ENCODE measurements at regions not wholly inside any gene's neighbourhood (a gene's known extent, or its start where the extent isn't known, plus 50 kb on each side); places are given as distances from the start of the nearest gene placed in this dataset.

DNA sequence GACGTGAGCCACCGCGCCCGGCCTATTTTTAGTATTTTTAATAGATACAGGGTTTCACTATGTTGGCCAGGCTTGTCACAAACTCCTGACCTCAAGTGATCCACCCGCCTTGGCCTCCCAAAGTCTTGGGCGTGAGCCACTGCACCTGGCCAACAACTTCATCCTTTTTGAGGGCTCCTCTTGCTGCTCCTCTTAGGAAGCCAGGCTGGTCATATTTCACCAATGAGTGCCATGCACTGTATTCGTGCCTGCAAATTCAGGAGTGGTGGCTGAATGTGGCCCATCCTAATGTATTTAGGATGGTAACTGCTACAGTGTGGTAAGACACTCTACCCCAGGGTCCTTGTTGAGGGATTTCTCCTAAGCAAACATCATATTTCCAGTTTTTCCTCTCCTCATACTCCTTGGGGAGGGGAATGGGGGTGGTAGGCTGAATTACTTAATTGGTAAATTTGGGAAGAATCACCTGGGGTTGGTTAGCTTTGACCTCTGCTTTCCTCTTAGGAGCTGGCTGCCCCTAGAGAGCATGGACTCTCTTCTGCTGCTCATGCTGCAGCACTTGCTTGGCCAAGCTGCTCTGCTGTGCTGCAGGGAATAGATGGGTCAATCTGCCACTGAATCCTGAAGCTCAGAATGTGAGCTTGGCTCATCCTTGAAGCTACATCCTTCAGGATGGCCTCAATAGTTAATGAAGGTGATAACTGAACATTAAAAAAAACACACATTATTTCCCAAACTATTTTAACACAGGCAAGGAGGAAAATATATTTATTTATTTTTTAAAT, 167.4 kb downstream of the HS3ST1 start:
- H4K5ac ChIP-seq (ENCODE audit: insufficient read length, low read depth, low read length): no peak overlapping the region
- H2BK12ac ChIP-seq (ENCODE audit: low read depth, low read length): no peak overlapping the region
- H3K36me3 ChIP-seq (ENCODE audit: control insufficient read depth in 2 of 4, insufficient read depth in 4 of 4, low read length in 3 of 4): no peaks in the 10 kb centered on the region
- H2BK5ac ChIP-seq (ENCODE audit: low read depth, low read length): no peak overlapping the region
- H2AFZ ChIP-seq (ENCODE audit: low read length): no peak overlapping the region
- no peaks in the 10 kb centered on the region for H3K9me3 ChIP-seq (ENCODE audit: insufficient read depth in 2 of 2, low read depth in 1 of 2, low read length in 1 of 2)
- H3K14ac ChIP-seq (ENCODE audit: insufficient read length): no peak overlapping the region
- no peak overlapping the region for H4K8ac ChIP-seq (ENCODE audit: extremely low read depth, insufficient read depth, low read length)
- H3K9ac ChIP-seq (replicated peaks in 1 of 4; ENCODE audit: extremely low read depth in 1 of 4, low read depth in 3 of 4, low read length in 3 of 4): no peak overlapping the region
- H3K4me1 ChIP-seq (replicated peaks in 1 of 4; ENCODE audit: control insufficient read depth in 3 of 4, insufficient read depth in 4 of 4, low read length in 3 of 4): peaks cover 0 to 5% (median 0%) of the 10 kb centered on the region in 4 experiments; a peak in 1 of 7 replicates
- no peaks in the 10 kb centered on the region; the same call in 1 of the 2 replicates for H3K23me2 ChIP-seq (ENCODE audit: low read depth, low read length)
- H3K56ac ChIP-seq (replicated peaks; ENCODE audit: insufficient read length, low read depth, low read length): no peak overlapping the region
- no peaks in the 10 kb centered on the region for H3K79me2 ChIP-seq (ENCODE audit: control insufficient read depth in 1 of 2, insufficient read depth in 2 of 2, low read length in 2 of 2)
- ChIA-PET CTCF (ENCODE audit: partially characterized antibody) (no interaction called here), POLR2A (ENCODE audit: partially characterized antibody) (no interaction called here)
- H2BK120ac ChIP-seq (replicated peaks; ENCODE audit: low read depth, low read length): no peak overlapping the region
- no peak overlapping the region for H3K23ac ChIP-seq (ENCODE audit: insufficient read length)
- H3K79me1 ChIP-seq (ENCODE audit: low read depth, low read length): no peaks in the 10 kb centered on the region
- H3K4me2 ChIP-seq (ENCODE audit: insufficient read depth in 1 of 2, low read depth in 2 of 2, low read length in 2 of 2): no peak overlapping the region
- H2BK15ac ChIP-seq (ENCODE audit: low read length): no peak overlapping the region
- 98% methylated on average over 7 of the region's 7 CpGs; no CpG with 5 or more reads in 1 of the 2 experiments for WGBS, 2 experiments (ENCODE audit: extremely low coverage in 1 of 2, insufficient coverage in 1 of 2, insufficient read length in 1 of 2, insufficient replicate concordance in 2 of 2, low coverage in 1 of 2, low lambda C conversion rate in 2 of 2, missing lambda C conversion rate in 1 of 2)
- H4K20me1 ChIP-seq (replicated peaks in 1 of 2; ENCODE audit: control insufficient read depth in 1 of 2, insufficient read depth in 2 of 2, low read length in 2 of 2): no peaks in the 10 kb centered on the region
- no peak overlapping the region for H2BK20ac ChIP-seq (ENCODE audit: low read length)
- FAIRE-seq (no peak), DNase-seq (ENCODE audit: low read depth in 1 of 2, low spot score in 2 of 2) (no peak)
- no peak overlapping the region for H3K18ac ChIP-seq (ENCODE audit: extremely low read depth, low read length)
- no peak overlapping the region for H2AK5ac ChIP-seq (ENCODE audit: low read depth, low read length)
- no peak overlapping the region for H3K27ac ChIP-seq (ENCODE audit: low read depth, low read length)
- no peak overlapping the region for H4K91ac ChIP-seq (replicated peaks; ENCODE audit: insufficient read length, low read length)
- no peaks in the 10 kb centered on the region for H3K27me3 ChIP-seq (replicated peaks in 1 of 4; ENCODE audit: control insufficient read depth in 3 of 4, extremely low read depth in 1 of 4, insufficient read depth in 3 of 4, low read length in 3 of 4)
- no peak overlapping the region for H3K4me3 ChIP-seq (ENCODE audit: extremely low read depth in 1 of 4, insufficient read depth in 2 of 4, low read depth in 3 of 4, low read length in 4 of 4)
- no peak overlapping the region for H3K4ac ChIP-seq (replicated peaks; ENCODE audit: insufficient read length, low read depth, low read length)
- TF ChIP-seq RAD21 (IDR thresholded peaks at IDR 0.05 in 1 of 2, conservative IDR thresholded peaks at IDR 0.05 in 1 of 2; ENCODE audit: low read depth in 2 of 2, low read length in 2 of 2): no peak
- no peak for TF ChIP-seq EZH2 (IDR thresholded peaks at IDR 0.05; ENCODE audit: low read depth, low read length, severe bottlenecking)
- TF ChIP-seq, protein P1, sequence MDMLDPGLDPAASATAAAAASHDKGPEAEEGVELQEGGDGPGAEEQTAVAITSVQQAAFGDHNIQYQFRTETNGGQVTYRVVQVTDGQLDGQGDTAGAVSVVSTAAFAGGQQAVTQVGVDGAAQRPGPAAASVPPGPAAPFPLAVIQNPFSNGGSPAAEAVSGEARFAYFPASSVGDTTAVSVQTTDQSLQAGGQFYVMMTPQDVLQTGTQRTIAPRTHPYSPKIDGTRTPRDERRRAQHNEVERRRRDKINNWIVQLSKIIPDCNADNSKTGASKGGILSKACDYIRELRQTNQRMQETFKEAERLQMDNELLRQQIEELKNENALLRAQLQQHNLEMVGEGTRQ (IDR thresholded peaks at IDR 0.05; ENCODE audit: low read length): no peak
- TF ChIP-seq SP2 (IDR thresholded peaks at IDR 0.05; ENCODE audit: low read length): no peak
- no peak for TF ChIP-seq MAFK (IDR thresholded peaks at IDR 0.05; ENCODE audit: low read depth, low read length)
- no peak for TF ChIP-seq EP300 (IDR thresholded peaks at IDR 0.05; ENCODE audit: borderline replicate concordance in 1 of 2, low read depth in 2 of 2, low read length in 2 of 2)
- no peak for TF ChIP-seq KDM4A (IDR thresholded peaks at IDR 0.05; ENCODE audit: low read depth, low read length, severe bottlenecking)
- TF ChIP-seq SAP30 (IDR thresholded peaks at IDR 0.05; ENCODE audit: insufficient read depth, insufficient replicate concordance, low read length): no peak
- no peak for TF ChIP-seq SP4 (IDR thresholded peaks at IDR 0.05; ENCODE audit: low read length)
- TF ChIP-seq SP1 (IDR thresholded peaks at IDR 0.05; ENCODE audit: low read depth, low read length): no peak
- no peak for TF ChIP-seq RXRA (IDR thresholded peaks at IDR 0.05; ENCODE audit: insufficient read depth, low read depth, low read length)
- TF ChIP-seq TCF12 (IDR thresholded peaks at IDR 0.05; ENCODE audit: low read depth, low read length): no peak

Measured in H1 (cell line).